ENCODE measurements at regions not wholly inside any gene's neighbourhood (a gene's known extent, or its start where the extent isn't known, plus 50 kb on each side); places are given as distances from the start of the nearest gene placed in this dataset.
"Not testable (repeated sequence)": the region's sequence is repeated elsewhere in the genome, so short reads cannot be mapped to it uniquely, and the experiment has no call there.

GRCh38 chr9:115855458-115856133 is 298.0 kb upstream of the PAPPA start:
- intact Hi-C loops (cut with DNase I), result no loop called here
- DNase-seq (no peak), ATAC-seq (no peak)
- Histone ChIP-seq H3K4me1 (no peaks in the 10 kb centered on the region), H3K9me3 (no peaks in the 10 kb centered on the region), H3K4me3 (no peak overlapping the region), H3K27me3 (no peaks in the 10 kb centered on the region), H3K36me3 (no peaks in the 10 kb centered on the region), H3K27ac (no peak overlapping the region)
- TF ChIP-seq CTCF (IDR thresholded peaks at IDR 0.05), result no peak

GRCh38 chr9:115858421-115858820 is 295.2 kb upstream of the PAPPA start:
- DNase-seq; H3K4me3 ChIP-seq; H3K27me3 ChIP-seq; H3K27ac ChIP-seq; H3K9me3 ChIP-seq; H3K36me3 ChIP-seq; intact Hi-C loops (cut with DNase I); ATAC-seq; H3K4me1 ChIP-seq: not testable (repeated sequence)
- WGBS, 2 donors, result 40 to 59% methylated on average over 1 of the region's 1 CpG

- H3K27ac ChIP-seq, result no peak overlapping the region
- H3K36me3 ChIP-seq, result no peaks in the 10 kb centered on the region
- no peaks in the 10 kb centered on the region for H3K4me1 ChIP-seq
- 80 to 81% methylated on average over 3 of the region's 3 CpGs for WGBS, 2 donors
- no peaks in the 10 kb centered on the region for H3K9me3 ChIP-seq
- H3K4me3 ChIP-seq, result no peak overlapping the region
- no peaks in the 10 kb centered on the region for H3K27me3 ChIP-seq
- intact Hi-C loops (cut with DNase I), result no loop called here
- ATAC-seq (no peak), DNase-seq (no peak)
- TF ChIP-seq CTCF (IDR thresholded peaks at IDR 0.05), result no peak
Observed at GRCh38 chr9:115862021-115862420, 291.6 kb upstream of the PAPPA start.

- intact Hi-C loops (cut with DNase I), result no loop called here
Observed at GRCh38 chr9:115864581-115864980, 289.0 kb upstream of the PAPPA start.

More at GRCh38 chr9:115864581-115864980, 289.0 kb upstream of the PAPPA start:
- no peak overlapping the region for H3K4me3 ChIP-seq
- ATAC-seq (no peak), DNase-seq (no peak)
- H3K9me3 ChIP-seq, result no peaks in the 10 kb centered on the region
- no peak for TF ChIP-seq CTCF (IDR thresholded peaks at IDR 0.05)
- no peaks in the 10 kb centered on the region for H3K27me3 ChIP-seq
- no peak overlapping the region for H3K27ac ChIP-seq
- no peaks in the 10 kb centered on the region for H3K36me3 ChIP-seq
- H3K4me1 ChIP-seq, result no peaks in the 10 kb centered on the region
